GM12878 (cell line): ENCODE measurements at regions not wholly inside any gene's neighbourhood (a gene's known extent, or its start where the extent isn't known, plus 50 kb on each side); places are given as distances from the start of the nearest gene placed in this dataset.

Experiments
- ATAC-seq: fragments of 200-7000 bp; cut with Tn5 transposase; 3 replicates; pipeline ENCODE4 v1.9.1; 2020; ENCODE audit warnings: mild to moderate bottlenecking, moderate library complexity
- BruUV-seq: library from RNA; stranded (reverse); fragments of 400-500 nt; replicated peaks from 2 replicates; lab custom pipeline; 2021; lab: Mats Ljungman, UMichigan
- CTCF ChIA-PET: fragments of 300-600 bp; sonication (Branson Sonifier 250); formaldehyde crosslinking; extraction: SDS; loops from one replicate; lab custom pipeline; 2021; ENCODE audit warnings: inconsistent platforms; lab: Yijun Ruan, JAX
- POLR2A ChIA-PET: fragments of 350-600 bp; formaldehyde crosslinking; extraction: SDS; loops from one replicate; lab custom pipeline; 2021; ENCODE audit warnings: inconsistent platforms; lab: Charles Lee
- RAD21 ChIA-PET: fragments of 300-600 bp; sonication (Branson Sonifier 250); formaldehyde crosslinking; loops from one replicate; lab custom pipeline; 2023; ENCODE audit warnings: antibody characterized with exemption; ENCODE audit not compliant: unreplicated experiment; lab: Charles Lee
- SMC1A ChIA-PET: fragments of 300-600 bp; sonication (Branson Sonifier 250); formaldehyde crosslinking; loops from one replicate; lab custom pipeline; 2023; ENCODE audit not compliant: unreplicated experiment, uncharacterized antibody; lab: Charles Lee
- DNase-seq: peaks from one replicate; pipeline ENCODE4 v3.0.0-alpha.2; 2011; ENCODE audit warnings: low read depth, low spot score
- FAIRE-seq: peaks from 3 replicates; lab custom pipeline; 2011; peaks lifted over from hg19 to GRCh38; lab: Jason Lieb, UNC
- H2AFZ ChIP-seq: 2 replicates; pipeline ENCODE4 v1.6.0; 2011; ENCODE audit warnings: low read depth, low read length, control low read depth; ENCODE audit not compliant: control insufficient read depth
- H3K27ac ChIP-seq: 2 replicates; pipeline ENCODE4 v1.5.1; 2011; ENCODE audit warnings: control low read depth; ENCODE audit not compliant: control insufficient read depth, insufficient read depth
- H3K27me3 ChIP-seq, 2 experiments: replicated peaks in 1 of 2; 2 replicates each; pipeline versions ENCODE4 v1.6.0 to v1.6.1; 2011; ENCODE audit warnings: low read length in 1 of 2; ENCODE audit not compliant: control insufficient read depth in 2 of 2, insufficient read depth in 2 of 2
- H3K36me3 ChIP-seq, 2 experiments: 2 replicates each; pipeline ENCODE4 v1.5.1; 2011; ENCODE audit warnings: low read length in 1 of 2; ENCODE audit not compliant: control insufficient read depth in 2 of 2, insufficient read depth in 2 of 2
- H3K4me1 ChIP-seq: 2 replicates; pipeline ENCODE4 v1.6.1; 2011; ENCODE audit warnings: mild to moderate bottlenecking, low read length, moderate library complexity, mixed read lengths; ENCODE audit not compliant: control insufficient read depth, insufficient read depth
- H3K4me2 ChIP-seq: 2 replicates; pipeline ENCODE4 v1.6.0; 2011; ENCODE audit warnings: control low read depth; ENCODE audit not compliant: control insufficient read depth, insufficient read depth
- H3K4me3 ChIP-seq: fragments of 200-600 bp; sonication (generic); 2 replicates; pipeline ENCODE4 v1.5.1; 2016
- H3K79me2 ChIP-seq: 2 replicates; pipeline ENCODE4 v1.6.0; 2011; ENCODE audit warnings: low read length; ENCODE audit not compliant: control insufficient read depth, insufficient read depth
- H3K9ac ChIP-seq: 2 replicates; pipeline ENCODE4 v1.8.0; 2011; ENCODE audit warnings: low read length, control low read depth, mixed read lengths; ENCODE audit not compliant: control insufficient read depth, insufficient read depth
- H3K9me3 ChIP-seq: replicated peaks from 3 replicates; pipeline ENCODE4 v1.5.1; 2011; ENCODE audit warnings: mild to moderate bottlenecking, low read length; ENCODE audit not compliant: control insufficient read depth, insufficient read depth
- H4K20me1 ChIP-seq: 2 replicates; pipeline ENCODE4 v1.6.0; 2011; ENCODE audit not compliant: control insufficient read depth, insufficient read depth
- ATF2 ChIP-seq: IDR thresholded peaks from 2 replicates; pipeline ENCODE4 v1.6.1; 2012; ENCODE audit warnings: low read length, inconsistent platforms
- BACH1 ChIP-seq: fragments of 450-650 bp; IDR thresholded peaks from 2 replicates; pipeline ENCODE4 v1.6.1; 2017; ENCODE audit warnings: mild to moderate bottlenecking, borderline replicate concordance
- CBFB ChIP-seq: IDR thresholded peaks from 2 replicates; pipeline ENCODE4 v1.6.1; 2016; ENCODE audit warnings: antibody characterized with exemption, low read depth
- IKZF1 ChIP-seq: fragments of 450-650 bp; conservative IDR thresholded peaks from 2 replicates; pipeline ENCODE4 v1.6.1; 2017; ENCODE audit warnings: antibody characterized with exemption, mild to moderate bottlenecking
- IRF4 ChIP-seq: IDR thresholded peaks from 2 replicates; pipeline ENCODE4 v1.6.1; 2011; ENCODE audit warnings: low read depth, low read length
- NR2C1 ChIP-seq: fragments of 450-650 bp; IDR thresholded peaks from 2 replicates; pipeline ENCODE4 v1.6.1; 2017; ENCODE audit warnings: antibody characterized with exemption, mild to moderate bottlenecking, moderate library complexity
- NR2C2 ChIP-seq: IDR thresholded peaks from 2 replicates; pipeline ENCODE4 v1.6.1; 2011; ENCODE audit warnings: borderline replicate concordance, low read depth; ENCODE audit not compliant: control insufficient read depth, insufficient read length
- RB1 ChIP-seq: fragments of 450-650 bp; formaldehyde crosslinking; IDR thresholded peaks from 2 replicates; pipeline ENCODE4 v1.6.1; 2017; ENCODE audit warnings: mild to moderate bottlenecking, borderline replicate concordance
- RELB ChIP-seq: fragments of 450-650 bp; IDR thresholded peaks from 2 replicates; pipeline ENCODE4 v1.6.1; 2017; ENCODE audit warnings: low read depth, mild to moderate bottlenecking, moderate library complexity
- SPI1 ChIP-seq: IDR thresholded peaks from 2 replicates; pipeline ENCODE4 v1.6.1; 2011; ENCODE audit warnings: low read depth, mild to moderate bottlenecking, low read length, moderate library complexity, borderline replicate concordance; ENCODE audit not compliant: insufficient read depth
- ZBED1 ChIP-seq: IDR thresholded peaks from 2 replicates; pipeline ENCODE4 v1.6.1; 2016; ENCODE audit warnings: borderline replicate concordance
- ZBTB11 ChIP-seq: fragments of 450-650 bp; formaldehyde crosslinking; IDR thresholded peaks from 2 replicates; pipeline ENCODE4 v1.5.0; 2022; ENCODE audit warnings: mild to moderate bottlenecking, missing genetic modification characterization
- WGBS: methylation state at CpG from one replicate; pipeline ENCODE4 v1.1.6; 2016; ENCODE audit warnings: low lambda C conversion rate; ENCODE audit not compliant: insufficient replicate concordance, insufficient coverage; ENCODE audit errors: missing lambda C conversion rate; 5-methylcytosine and 5-hydroxymethylcytosine counted together
- in situ Hi-C: fragments of 300-500 bp; cut with MboI; formaldehyde crosslinking; loops from 9 replicates; pipeline ENCODE4 v1.14.3; 2018; ENCODE audit warnings: mixed read lengths
- intact Hi-C: fragments of 100-400 bp; cut with micrococcal nuclease; formaldehyde crosslinking; loops from one replicate; pipeline ENCODE4 v1.14.2; 2022; ENCODE audit not compliant: unreplicated experiment

GRCh38 chr5:87022415-87022814 is 245.3 kb upstream of the RASA1 start:
- ChIA-PET RAD21 (no interaction called here), SMC1A (no interaction called here), POLR2A (no interaction called here), CTCF (interaction anchor here (0.7 kb wide), 1 partner anchor 58 kb away, joined by 3 read pairs; no protein-coding TSS in a partner anchor)
- intact Hi-C loops (no loop called here), in situ Hi-C loops (no loop called here)
- TF ChIP-seq SPI1 (no peak), ZBTB11 (CRISPR knock-in tag) (no peak), RB1 (no peak), NR2C2 (no peak), NR2C1 (no peak), CBFB (no peak), IKZF1 (no peak), ATF2 (no peak), IRF4 (no peak), RELB (no peak), ZBED1 (no peak), BACH1 (no peak)
- Histone ChIP-seq H3K4me3 (no peak overlapping the region), H3K9ac (no peak overlapping the region), H3K4me1 (peaks cover 11% of the 10 kb centered on the region), H3K36me3 (no peaks in the 10 kb centered on the region), H4K20me1 (no peaks in the 10 kb centered on the region), H2AFZ (no peak overlapping the region), H3K27me3 (no peaks in the 10 kb centered on the region), H3K27ac (no peak overlapping the region), H3K9me3 (no peaks in the 10 kb centered on the region), H3K79me2 (no peaks in the 10 kb centered on the region), H3K4me2 (no peak overlapping the region)
- ATAC-seq (no peak), DNase-seq (no peak), FAIRE-seq (no peak)
- no TSS peak for BruUV-seq
- 74% methylated on average over 6 of the region's 6 CpGs for WGBS
